PC-3 (cell line): ENCODE measurements at regions not wholly inside any gene's neighbourhood (a gene's known extent, or its start where the extent isn't known, plus 50 kb on each side); places are given as distances from the start of the nearest gene placed in this dataset.

ENCODE experiments used
- EZH2 ChIP-seq: fragments of 300-600 bp; sonication (generic); IDR thresholded peaks from one replicate; pipeline ENCODE4 v1.6.1; 2017; ENCODE audit warnings: antibody characterized with exemption, mild to moderate bottlenecking, low read length; ENCODE audit not compliant: unreplicated experiment
- TF ChIP-seq, protein P1 (sequence below): fragments of 300-600 bp; sonication (generic); conservative IDR thresholded peaks from 2 replicates; pipeline ENCODE4 v1.5.1; 2017; ENCODE audit warnings: antibody characterized with exemption, low read depth, mild to moderate bottlenecking, low read length

- TF ChIP-seq, protein P1, sequence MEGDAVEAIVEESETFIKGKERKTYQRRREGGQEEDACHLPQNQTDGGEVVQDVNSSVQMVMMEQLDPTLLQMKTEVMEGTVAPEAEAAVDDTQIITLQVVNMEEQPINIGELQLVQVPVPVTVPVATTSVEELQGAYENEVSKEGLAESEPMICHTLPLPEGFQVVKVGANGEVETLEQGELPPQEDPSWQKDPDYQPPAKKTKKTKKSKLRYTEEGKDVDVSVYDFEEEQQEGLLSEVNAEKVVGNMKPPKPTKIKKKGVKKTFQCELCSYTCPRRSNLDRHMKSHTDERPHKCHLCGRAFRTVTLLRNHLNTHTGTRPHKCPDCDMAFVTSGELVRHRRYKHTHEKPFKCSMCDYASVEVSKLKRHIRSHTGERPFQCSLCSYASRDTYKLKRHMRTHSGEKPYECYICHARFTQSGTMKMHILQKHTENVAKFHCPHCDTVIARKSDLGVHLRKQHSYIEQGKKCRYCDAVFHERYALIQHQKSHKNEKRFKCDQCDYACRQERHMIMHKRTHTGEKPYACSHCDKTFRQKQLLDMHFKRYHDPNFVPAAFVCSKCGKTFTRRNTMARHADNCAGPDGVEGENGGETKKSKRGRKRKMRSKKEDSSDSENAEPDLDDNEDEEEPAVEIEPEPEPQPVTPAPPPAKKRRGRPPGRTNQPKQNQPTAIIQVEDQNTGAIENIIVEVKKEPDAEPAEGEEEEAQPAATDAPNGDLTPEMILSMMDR, result no peak
- no peak for TF ChIP-seq EZH2
These were observed 91.2 kb downstream of the GALR1 start for GRCh38 chr18:77340815-77341214.
